Tibial artery (tissue), 4 donors: ENCODE measurements at regions not wholly inside any gene's neighbourhood (a gene's known extent, or its start where the extent isn't known, plus 50 kb on each side); places are given as distances from the start of the nearest gene placed in this dataset.

ENCODE experiments used
- DNase-seq, 2 donors: peaks; one replicate each; pipeline ENCODE4 v3.0.0-alpha.2; 2019
- H3K27ac ChIP-seq, 2 donors: fragments of 200-600 bp; sonication (generic) in 1 of 2; 1 replicate in 1 of 2; 2 replicates in 1 of 2; pipeline ENCODE4 v1.5.1; 2018 to 2019; ENCODE audit warnings: mild to moderate bottlenecking in 1 of 2
- H3K27me3 ChIP-seq, 2 donors: fragments of 200-600 bp; sonication (generic) in 1 of 2; one replicate each; pipeline versions ENCODE4 v1.5.1 to v1.6.0; 2016 to 2019
- H3K36me3 ChIP-seq, 3 donors: fragments of 200-600 bp; sonication (generic) in 2 of 3; one replicate each; pipeline ENCODE4 v1.5.1; 2016 to 2019; ENCODE audit warnings: mild to moderate bottlenecking in 2 of 3
- H3K4me1 ChIP-seq, 4 donors: fragments of 200-600 bp; sonication (generic) in 2 of 4; 1 replicate in 3 of 4; 2 replicates in 1 of 4; pipeline ENCODE4 v1.5.1; 2016 to 2019
- H3K4me3 ChIP-seq, 2 donors: fragments of 200-600 bp; sonication (generic) in 1 of 2; 1 replicate in 1 of 2; 2 replicates in 1 of 2; pipeline ENCODE4 v1.5.1; 2018 to 2019; ENCODE audit warnings: mild to moderate bottlenecking in 2 of 2
- H3K9me3 ChIP-seq, 3 donors: fragments of 200-600 bp; sonication (generic) in 1 of 3; one replicate each; pipeline ENCODE4 v1.5.1; 2016 to 2019
- CTCF ChIP-seq, 2 experiments: fragments of 200-600 bp in 1 of 2; fragments of 450-650 bp in 1 of 2; IDR thresholded peaks; one replicate each; pipeline ENCODE4 v1.5.1; 2017 to 2019; ENCODE audit warnings: antibody characterized with exemption in 2 of 2, mild to moderate bottlenecking in 1 of 2, moderate library complexity in 1 of 2
- intact Hi-C: fragments of 100-400 bp; cut with DNase I; formaldehyde crosslinking; loops from one replicate; pipeline ENCODE4 v1.15.0; 2023; ENCODE audit warnings: low total_unique reads

- intact Hi-C loops: no loop called here
- no peak for TF ChIP-seq CTCF (IDR thresholded peaks at IDR 0.05)
- H3K27ac ChIP-seq: no peak overlapping the region
- H3K36me3 ChIP-seq: no peaks in the 10 kb centered on the region
- no peaks in the 10 kb centered on the region for H3K27me3 ChIP-seq
- H3K9me3 ChIP-seq: no peaks in the 10 kb centered on the region
- no peak for DNase-seq
- H3K4me3 ChIP-seq: no peak overlapping the region
- peaks cover 0 to 39% (median 0%) of the 10 kb centered on the region in 4 donors for H3K4me1 ChIP-seq
These were observed 157.2 kb downstream of the CD83 start for GRCh38 chr6:14274546-14275492.

GRCh38 chr6:14275493-14275851 lies 157.9 kb downstream of the CD83 start:
- Histone ChIP-seq H3K27ac (no peak overlapping the region), H3K9me3 (no peaks in the 10 kb centered on the region), H3K36me3 (no peaks in the 10 kb centered on the region), H3K27me3 (no peaks in the 10 kb centered on the region), H3K4me3 (no peak overlapping the region), H3K4me1 (peaks cover 0 to 39% (median 0%) of the 10 kb centered on the region in 4 donors)
- no peak for DNase-seq
- no peak for TF ChIP-seq CTCF (IDR thresholded peaks at IDR 0.05)
- intact Hi-C loops: no loop called here

GRCh38 chr6:14276071-14276470 lies 158.5 kb downstream of the CD83 start:
- no peaks in the 10 kb centered on the region for H3K9me3 ChIP-seq
- peaks cover 0 to 37% (median 0%) of the 10 kb centered on the region in 4 donors for H3K4me1 ChIP-seq
- no peak overlapping the region for H3K27ac ChIP-seq
- no peaks in the 10 kb centered on the region for H3K27me3 ChIP-seq
- no peaks in the 10 kb centered on the region for H3K36me3 ChIP-seq
- TF ChIP-seq CTCF (IDR thresholded peaks at IDR 0.05): no peak
- intact Hi-C loops: no loop called here
- no peak for DNase-seq
- H3K4me3 ChIP-seq: no peak overlapping the region

- Histone ChIP-seq H3K9me3 (no peaks in the 10 kb centered on the region), H3K36me3 (no peaks in the 10 kb centered on the region), H3K27me3 (no peaks in the 10 kb centered on the region), H3K4me1 (peaks cover 0 to 30% (median 0%) of the 10 kb centered on the region in 4 donors), H3K4me3 (no peak overlapping the region), H3K27ac (no peak overlapping the region)
- DNase-seq: no peak
- TF ChIP-seq CTCF (IDR thresholded peaks at IDR 0.05): no peak
- intact Hi-C loops: no loop called here
These were observed 159.3 kb downstream of the CD83 start for GRCh38 chr6:14276667-14277404.

GRCh38 chr6:14277405-14277930 lies 159.9 kb downstream of the CD83 start:
- Histone ChIP-seq H3K27ac (no peak overlapping the region), H3K4me1 (peaks cover 0 to 30% (median 0%) of the 10 kb centered on the region in 4 donors), H3K27me3 (no peaks in the 10 kb centered on the region), H3K9me3 (no peaks in the 10 kb centered on the region), H3K36me3 (no peaks in the 10 kb centered on the region), H3K4me3 (no peak overlapping the region)
- intact Hi-C loops: no loop called here
- DNase-seq: no peak
- no peak for TF ChIP-seq CTCF (IDR thresholded peaks at IDR 0.05)
